ENCODE measurements at regions not wholly inside any gene's neighbourhood (a gene's known extent, or its start where the extent isn't known, plus 50 kb on each side); places are given as distances from the start of the nearest gene placed in this dataset.

GRCh38 chrX:126994032-126994600 lies 174.6 kb downstream of the PRR32 start:
- ATAC-seq (no peak), DNase-seq (no peak)
- no peaks in the 10 kb centered on the region for H3K4me1 ChIP-seq (ENCODE audit: control insufficient read depth in 2 of 2, insufficient read depth in 2 of 2, low read length in 2 of 2)
- no peaks in the 10 kb centered on the region for H3K4me1 Mint-ChIP-seq
- no peaks in the 10 kb centered on the region for H3K9me3 ChIP-seq (ENCODE audit: control insufficient read depth in 2 of 3, low read length in 3 of 3)
- POLR2A ChIA-PET, result no interaction called here
- no peak overlapping the region for H3K27ac ChIP-seq (ENCODE audit: low read depth, low read length)
- intact Hi-C loops (cut with micrococcal nuclease), result no loop called here
- no peaks in the 10 kb centered on the region for H3K27me3 ChIP-seq (ENCODE audit: control insufficient read depth in 2 of 2, insufficient read depth in 2 of 2, low read length in 2 of 2)
- no peak overlapping the region for H3K4me3 Mint-ChIP-seq
- no peak overlapping the region for H3K27ac Mint-ChIP-seq
- H3K36me3 ChIP-seq (ENCODE audit: control insufficient read depth in 2 of 3, insufficient read depth in 3 of 3, low read length in 3 of 3), result no peaks in the 10 kb centered on the region
- H3K9me3 Mint-ChIP-seq, result no peaks in the 10 kb centered on the region
- no peak overlapping the region for H3K4me3 ChIP-seq (ENCODE audit: low read length)
- H3K36me3 Mint-ChIP-seq, result no peaks in the 10 kb centered on the region
- no peaks in the 10 kb centered on the region for H3K27me3 Mint-ChIP-seq
- CTCF ChIA-PET, result no interaction called here

DNA sequence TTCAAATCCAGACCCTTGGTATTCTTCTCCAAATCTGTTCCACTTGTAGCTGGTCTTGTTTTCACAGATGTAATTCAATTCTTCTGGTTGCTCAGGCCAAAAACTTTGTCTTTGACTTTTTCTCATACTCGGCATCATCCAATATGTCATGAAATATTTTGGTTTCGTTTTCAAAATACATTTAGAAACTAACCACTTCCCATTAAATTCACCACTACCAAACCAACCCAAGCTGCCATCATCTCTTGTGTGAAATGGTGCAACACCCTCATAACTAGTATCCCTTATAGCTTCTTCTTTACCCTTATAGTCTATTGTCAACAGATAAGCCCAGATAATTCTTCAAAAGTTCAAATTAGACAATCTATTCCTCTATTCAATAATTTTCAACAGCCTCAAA lies 192.1 kb downstream of the PRR32 start:
- Mint-ChIP-seq H3K27me3 (no peaks in the 10 kb centered on the region), H3K9me3 (peaks cover 0 to 12% (median 4%) of the 10 kb centered on the region in 11 donors), H3K27ac (no peak overlapping the region), H3K36me3 (no peaks in the 10 kb centered on the region), H3K4me3 (no peak overlapping the region), H3K4me1 (no peaks in the 10 kb centered on the region)
- intact Hi-C loops (cut with micrococcal nuclease), result no loop called here
- ChIA-PET POLR2A (no interaction called here), CTCF (no interaction called here)
- Histone ChIP-seq H3K27me3 (ENCODE audit: control insufficient read depth in 2 of 2, insufficient read depth in 2 of 2, low read length in 2 of 2) (no peaks in the 10 kb centered on the region), H3K27ac (ENCODE audit: low read depth, low read length) (no peak overlapping the region), H3K4me3 (ENCODE audit: low read length) (no peak overlapping the region), H3K36me3 (ENCODE audit: control insufficient read depth in 2 of 3, insufficient read depth in 3 of 3, low read length in 3 of 3) (no peaks in the 10 kb centered on the region), H3K4me1 (ENCODE audit: control insufficient read depth in 2 of 2, insufficient read depth in 2 of 2, low read length in 2 of 2) (no peaks in the 10 kb centered on the region), H3K9me3 (ENCODE audit: control insufficient read depth in 2 of 3, low read length in 3 of 3) (no peaks in the 10 kb centered on the region)
- no peak for DNase-seq
- no peak for ATAC-seq

DNA sequence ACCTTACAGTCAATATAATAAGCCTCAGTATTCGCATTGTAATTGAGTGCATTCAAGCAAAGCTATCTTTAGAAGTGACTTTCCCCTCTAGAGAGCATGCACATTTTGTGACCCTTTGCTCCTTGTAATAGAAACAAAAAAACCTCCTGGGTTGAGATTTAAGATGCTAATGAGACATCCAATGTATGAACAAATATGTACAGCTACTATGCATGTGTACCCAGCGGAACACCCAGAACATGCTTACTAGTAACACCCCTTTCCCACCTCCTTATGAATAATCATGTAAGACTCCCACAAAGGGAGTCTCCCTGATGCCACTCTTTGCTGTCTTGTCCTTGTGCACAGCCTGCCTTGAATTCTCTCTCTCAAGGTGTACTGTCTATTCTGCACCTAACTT lies 205.5 kb downstream of the PRR32 start:
- Mint-ChIP-seq H3K9me3 (peaks cover 0 to 6% (median 0%) of the 10 kb centered on the region in 11 donors), H3K4me3 (no peak overlapping the region), H3K27ac (no peak overlapping the region), H3K27me3 (no peaks in the 10 kb centered on the region), H3K36me3 (no peaks in the 10 kb centered on the region), H3K4me1 (no peaks in the 10 kb centered on the region)
- Histone ChIP-seq H3K36me3 (ENCODE audit: control insufficient read depth in 2 of 3, insufficient read depth in 3 of 3, low read length in 3 of 3) (no peaks in the 10 kb centered on the region), H3K27me3 (ENCODE audit: control insufficient read depth in 2 of 2, insufficient read depth in 2 of 2, low read length in 2 of 2) (no peaks in the 10 kb centered on the region), H3K27ac (ENCODE audit: low read depth, low read length) (no peak overlapping the region), H3K9me3 (ENCODE audit: control insufficient read depth in 2 of 3, low read length in 3 of 3) (no peaks in the 10 kb centered on the region), H3K4me1 (ENCODE audit: control insufficient read depth in 2 of 2, insufficient read depth in 2 of 2, low read length in 2 of 2) (no peaks in the 10 kb centered on the region), H3K4me3 (ENCODE audit: low read length) (no peak overlapping the region)
- ChIA-PET POLR2A (no interaction called here), CTCF (no interaction called here)
- intact Hi-C loops (cut with micrococcal nuclease), result no loop called here
- DNase-seq (no peak), ATAC-seq (no peak)

GRCh38 chrX:127030016-127030748 lies 210.7 kb downstream of the PRR32 start:
- Histone ChIP-seq H3K4me1 (ENCODE audit: control insufficient read depth in 2 of 2, insufficient read depth in 2 of 2, low read length in 2 of 2) (no peaks in the 10 kb centered on the region), H3K36me3 (ENCODE audit: control insufficient read depth in 2 of 3, insufficient read depth in 3 of 3, low read length in 3 of 3) (no peaks in the 10 kb centered on the region), H3K27ac (ENCODE audit: low read depth, low read length) (no peak overlapping the region), H3K27me3 (ENCODE audit: control insufficient read depth in 2 of 2, insufficient read depth in 2 of 2, low read length in 2 of 2) (no peaks in the 10 kb centered on the region), H3K4me3 (ENCODE audit: low read length) (no peak overlapping the region), H3K9me3 (ENCODE audit: control insufficient read depth in 2 of 3, low read length in 3 of 3) (no peaks in the 10 kb centered on the region)
- H3K36me3 Mint-ChIP-seq, result no peaks in the 10 kb centered on the region
- no peaks in the 10 kb centered on the region for H3K4me1 Mint-ChIP-seq
- peaks cover 0 to 11% (median 0%) of the 10 kb centered on the region in 11 donors for H3K9me3 Mint-ChIP-seq
- H3K27ac Mint-ChIP-seq, result no peak overlapping the region
- ChIA-PET CTCF (no interaction called here), POLR2A (no interaction called here)
- H3K27me3 Mint-ChIP-seq, result no peaks in the 10 kb centered on the region
- DNase-seq (no peak), ATAC-seq (no peak)
- intact Hi-C loops (cut with micrococcal nuclease), result no loop called here
- H3K4me3 Mint-ChIP-seq, result no peak overlapping the region

DNA sequence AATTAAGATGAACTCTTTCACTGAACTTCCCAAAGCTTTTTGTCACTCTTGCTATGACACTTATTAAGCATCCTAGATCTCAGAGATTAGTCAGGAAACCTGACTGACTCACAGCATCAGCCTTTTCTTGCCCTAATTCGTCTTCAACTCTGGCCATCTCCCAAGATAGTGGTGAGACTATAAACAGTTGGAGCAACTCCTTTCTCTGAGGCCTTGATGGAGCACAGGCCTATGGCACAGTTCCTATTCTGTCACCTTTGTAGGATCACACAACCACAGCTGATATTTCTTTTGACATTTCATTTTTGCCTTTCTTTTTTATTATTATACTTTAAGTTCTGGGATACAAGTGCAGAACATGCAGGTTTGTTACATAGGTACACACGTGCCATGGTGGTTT lies 217.6 kb downstream of the PRR32 start:
- CTCF ChIA-PET, result no interaction called here

GRCh38 chrX:127038065-127038464 lies 218.5 kb downstream of the PRR32 start:
- no peak overlapping the region for H3K4me3 Mint-ChIP-seq
- no peaks in the 10 kb centered on the region for H3K36me3 ChIP-seq (ENCODE audit: control insufficient read depth in 2 of 3, insufficient read depth in 3 of 3, low read length in 3 of 3)
- intact Hi-C loops (cut with micrococcal nuclease), result no loop called here
- CTCF ChIA-PET, result no interaction called here
- H3K4me1 Mint-ChIP-seq, result peaks cover 0 to 1% (median 0%) of the 10 kb centered on the region in 7 donors
- no peaks in the 10 kb centered on the region for H3K36me3 Mint-ChIP-seq
- H3K27ac ChIP-seq (ENCODE audit: low read depth, low read length), result no peak overlapping the region
- no peak overlapping the region for H3K27ac Mint-ChIP-seq
- ATAC-seq (no peak), DNase-seq (no peak)
- H3K27me3 Mint-ChIP-seq, result no peaks in the 10 kb centered on the region
- POLR2A ChIA-PET, result no interaction called here
- H3K9me3 Mint-ChIP-seq, result no peaks in the 10 kb centered on the region
- H3K4me1 ChIP-seq (ENCODE audit: control insufficient read depth in 2 of 2, insufficient read depth in 2 of 2, low read length in 2 of 2), result no peaks in the 10 kb centered on the region
- H3K4me3 ChIP-seq (ENCODE audit: low read length), result no peak overlapping the region
- no peaks in the 10 kb centered on the region for H3K9me3 ChIP-seq (ENCODE audit: control insufficient read depth in 2 of 3, low read length in 3 of 3)
- no peaks in the 10 kb centered on the region for H3K27me3 ChIP-seq (ENCODE audit: control insufficient read depth in 2 of 2, insufficient read depth in 2 of 2, low read length in 2 of 2)

More for the DNA sequence above, 217.6 kb downstream of the PRR32 start:
- Mint-ChIP-seq H3K36me3 (no peaks in the 10 kb centered on the region), H3K4me1 (peaks cover 0 to 1% (median 0%) of the 10 kb centered on the region in 7 donors), H3K27me3 (no peaks in the 10 kb centered on the region), H3K27ac (no peak overlapping the region), H3K4me3 (no peak overlapping the region), H3K9me3 (no peaks in the 10 kb centered on the region)
- POLR2A ChIA-PET, result no interaction called here
- H3K27ac ChIP-seq (ENCODE audit: low read depth, low read length), result no peak overlapping the region
- H3K36me3 ChIP-seq (ENCODE audit: control insufficient read depth in 2 of 3, insufficient read depth in 3 of 3, low read length in 3 of 3), result no peaks in the 10 kb centered on the region
- no peaks in the 10 kb centered on the region for H3K9me3 ChIP-seq (ENCODE audit: control insufficient read depth in 2 of 3, low read length in 3 of 3)
- H3K4me3 ChIP-seq (ENCODE audit: low read length), result no peak overlapping the region
- DNase-seq (no peak), ATAC-seq (no peak)
- intact Hi-C loops (cut with micrococcal nuclease), result no loop called here
- H3K4me1 ChIP-seq (ENCODE audit: control insufficient read depth in 2 of 2, insufficient read depth in 2 of 2, low read length in 2 of 2), result no peaks in the 10 kb centered on the region
- H3K27me3 ChIP-seq (ENCODE audit: control insufficient read depth in 2 of 2, insufficient read depth in 2 of 2, low read length in 2 of 2), result no peaks in the 10 kb centered on the region

GRCh38 chrX:127057891-127058619 lies 238.5 kb downstream of the PRR32 start:
- H3K27ac ChIP-seq (ENCODE audit: low read depth, low read length), result no peak overlapping the region
- H3K4me1 Mint-ChIP-seq, result no peaks in the 10 kb centered on the region
- H3K9me3 Mint-ChIP-seq, result peaks cover 0 to 8% (median under 1%) of the 10 kb centered on the region in 11 donors
- no peaks in the 10 kb centered on the region for H3K36me3 Mint-ChIP-seq
- intact Hi-C loops (cut with micrococcal nuclease), result no loop called here
- no peak for ATAC-seq
- no peaks in the 10 kb centered on the region for H3K9me3 ChIP-seq (ENCODE audit: control insufficient read depth in 2 of 3, low read length in 3 of 3)
- H3K27ac Mint-ChIP-seq, result peak overlapping the region in 1 of 9 donors; percentile 9
- no peaks in the 10 kb centered on the region for H3K4me1 ChIP-seq (ENCODE audit: control insufficient read depth in 2 of 2, insufficient read depth in 2 of 2, low read length in 2 of 2)
- no peak overlapping the region for H3K4me3 Mint-ChIP-seq
- H3K36me3 ChIP-seq (ENCODE audit: control insufficient read depth in 2 of 3, insufficient read depth in 3 of 3, low read length in 3 of 3), result no peaks in the 10 kb centered on the region
- no peak overlapping the region for H3K4me3 ChIP-seq (ENCODE audit: low read length)
- no peaks in the 10 kb centered on the region for H3K27me3 Mint-ChIP-seq
- ChIA-PET POLR2A (no interaction called here), CTCF (no interaction called here)
- no peaks in the 10 kb centered on the region for H3K27me3 ChIP-seq (ENCODE audit: control insufficient read depth in 2 of 2, insufficient read depth in 2 of 2, low read length in 2 of 2)
- DNase-seq, result no peak
